SK-N-SH treated with all-trans-retinoic acid at 6 μM for 48 hours (cell line): ENCODE measurements at regions not wholly inside any gene's neighbourhood (a gene's known extent, or its start where the extent isn't known, plus 50 kb on each side); places are given as distances from the start of the nearest gene placed in this dataset.
A peak's percentile ranks its signal among the peaks of the same experiment; 100 is the strongest.

Source experiments
- ARNTL ChIP-seq: fragments of 450-650 bp; formaldehyde crosslinking; IDR thresholded peaks from 2 replicates; pipeline ENCODE4 v1.5.0; 2020; ENCODE audit warnings: low read depth, mild to moderate bottlenecking, moderate library complexity, borderline replicate concordance
- CSDC2 ChIP-seq: fragments of 250-450 bp; sonication (Bioruptor Pico); IDR thresholded peaks from 2 replicates; pipeline ENCODE4 v1.5.0; 2020; ENCODE audit warnings: mild to moderate bottlenecking, moderate library complexity
- ESRRG ChIP-seq: fragments of 250-450 bp; sonication (Bioruptor Pico); IDR thresholded peaks from 2 replicates; pipeline ENCODE4 v1.6.1; 2021; ENCODE audit warnings: mild to moderate bottlenecking
- PATZ1 ChIP-seq: fragments of 250-450 bp; sonication (Bioruptor Pico); IDR thresholded peaks from 2 replicates; pipeline ENCODE4 v1.8.0; 2020; ENCODE audit warnings: mild to moderate bottlenecking, moderate library complexity, borderline replicate concordance
- POU6F1 ChIP-seq: fragments of 250-450 bp; sonication (Bioruptor Pico); IDR thresholded peaks from 2 replicates; pipeline ENCODE4 v1.8.0; 2021; ENCODE audit warnings: low read depth, mild to moderate bottlenecking, moderate library complexity, borderline replicate concordance
- PPARA ChIP-seq: fragments of 250-450 bp; sonication (Bioruptor Pico); IDR thresholded peaks from 2 replicates; pipeline ENCODE4 v1.5.0; 2020; ENCODE audit warnings: mild to moderate bottlenecking, borderline replicate concordance
- SNAI2 ChIP-seq: fragments of 250-450 bp; sonication (Bioruptor Pico); IDR thresholded peaks from 2 replicates; pipeline ENCODE4 v1.5.0; 2020; ENCODE audit warnings: mild to moderate bottlenecking, moderate library complexity
- TCF4 ChIP-seq: fragments of 250-450 bp; sonication (Bioruptor Pico); IDR thresholded peaks from 2 replicates; pipeline ENCODE4 v1.8.0; 2021; ENCODE audit warnings: mild to moderate bottlenecking, moderate library complexity, borderline replicate concordance
- ZFP3 ChIP-seq: fragments of 250-450 bp; sonication (Bioruptor Pico); IDR thresholded peaks from 2 replicates; pipeline ENCODE4 v1.5.0; 2020; ENCODE audit warnings: mild to moderate bottlenecking, moderate library complexity
- ZFP30 ChIP-seq: fragments of 450-650 bp; formaldehyde crosslinking; IDR thresholded peaks from 2 replicates; pipeline ENCODE4 v1.5.0; 2022; ENCODE audit warnings: mild to moderate bottlenecking, moderate library complexity
- ZNF8 ChIP-seq: fragments of 450-650 bp; formaldehyde crosslinking; IDR thresholded peaks from 2 replicates; pipeline ENCODE4 v1.5.0; 2020; ENCODE audit warnings: mild to moderate bottlenecking, moderate library complexity
- TF ChIP-seq, protein P1 (sequence below): fragments of 250-450 bp; sonication (Bioruptor Pico); IDR thresholded peaks from 2 replicates; pipeline ENCODE4 v1.5.1; 2021; ENCODE audit warnings: mild to moderate bottlenecking, moderate library complexity
- TF ChIP-seq, protein P2 (sequence below): fragments of 250-450 bp; sonication (Bioruptor Pico); IDR thresholded peaks from 2 replicates; pipeline ENCODE4 v1.5.1; 2020; ENCODE audit warnings: low read depth, mild to moderate bottlenecking, moderate library complexity
- TF ChIP-seq, protein P3 (sequence below): fragments of 250-450 bp; sonication (Bioruptor Pico); IDR thresholded peaks from 2 replicates; pipeline ENCODE4 v1.5.0; 2020; ENCODE audit warnings: mild to moderate bottlenecking, moderate library complexity

DNA sequence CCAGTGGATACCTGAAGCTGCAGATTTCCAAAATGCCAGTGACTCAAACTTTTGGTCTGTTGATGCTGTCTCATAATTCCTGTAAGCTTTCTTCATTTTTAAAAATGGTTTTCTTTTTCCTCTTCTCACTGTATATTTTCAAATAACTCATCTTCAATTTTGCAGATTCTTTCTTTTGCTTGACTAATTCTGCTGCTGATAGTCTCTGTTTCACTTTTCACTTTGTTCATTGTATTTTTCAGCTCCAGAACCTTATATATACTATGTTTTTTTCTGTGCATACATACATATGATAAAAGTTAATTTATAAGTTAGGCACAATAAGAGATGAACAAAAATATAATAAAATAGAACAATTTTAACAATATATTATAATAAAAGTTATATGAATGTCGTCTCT, 237.7 kb upstream of the GPRIN3 start:
- TF ChIP-seq ZFP30 (CRISPR knock-in tag) (peak; percentile 53), ZFP3 (CRISPR knock-in tag) (no peak), POU6F1 (CRISPR knock-in tag) (no peak), ARNTL (no peak), SNAI2 (CRISPR knock-in tag) (no peak), TCF4 (CRISPR knock-in tag) (no peak), ZNF8 (no peak), CSDC2 (CRISPR knock-in tag) (no peak), ESRRG (no peak), PPARA (CRISPR knock-in tag) (no peak), PATZ1 (CRISPR knock-in tag) (no peak)
- TF ChIP-seq, protein P1, sequence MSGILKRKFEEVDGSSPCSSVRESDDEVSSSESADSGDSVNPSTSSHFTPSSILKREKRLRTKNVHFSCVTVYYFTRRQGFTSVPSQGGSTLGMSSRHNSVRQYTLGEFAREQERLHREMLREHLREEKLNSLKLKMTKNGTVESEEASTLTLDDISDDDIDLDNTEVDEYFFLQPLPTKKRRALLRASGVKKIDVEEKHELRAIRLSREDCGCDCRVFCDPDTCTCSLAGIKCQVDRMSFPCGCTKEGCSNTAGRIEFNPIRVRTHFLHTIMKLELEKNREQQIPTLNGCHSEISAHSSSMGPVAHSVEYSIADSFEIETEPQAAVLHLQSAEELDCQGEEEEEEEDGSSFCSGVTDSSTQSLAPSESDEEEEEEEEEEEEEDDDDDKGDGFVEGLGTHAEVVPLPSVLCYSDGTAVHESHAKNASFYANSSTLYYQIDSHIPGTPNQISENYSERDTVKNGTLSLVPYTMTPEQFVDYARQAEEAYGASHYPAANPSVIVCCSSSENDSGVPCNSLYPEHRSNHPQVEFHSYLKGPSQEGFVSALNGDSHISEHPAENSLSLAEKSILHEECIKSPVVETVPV: no peak
- TF ChIP-seq, protein P2, sequence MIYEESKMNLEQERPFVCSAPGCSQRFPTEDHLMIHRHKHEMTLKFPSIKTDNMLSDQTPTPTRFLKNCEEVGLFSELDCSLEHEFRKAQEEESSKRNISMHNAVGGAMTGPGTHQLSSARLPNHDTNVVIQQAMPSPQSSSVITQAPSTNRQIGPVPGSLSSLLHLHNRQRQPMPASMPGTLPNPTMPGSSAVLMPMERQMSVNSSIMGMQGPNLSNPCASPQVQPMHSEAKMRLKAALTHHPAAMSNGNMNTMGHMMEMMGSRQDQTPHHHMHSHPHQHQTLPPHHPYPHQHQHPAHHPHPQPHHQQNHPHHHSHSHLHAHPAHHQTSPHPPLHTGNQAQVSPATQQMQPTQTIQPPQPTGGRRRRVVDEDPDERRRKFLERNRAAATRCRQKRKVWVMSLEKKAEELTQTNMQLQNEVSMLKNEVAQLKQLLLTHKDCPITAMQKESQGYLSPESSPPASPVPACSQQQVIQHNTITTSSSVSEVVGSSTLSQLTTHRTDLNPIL (CRISPR knock-in tag): no peak
- TF ChIP-seq, protein P3, sequence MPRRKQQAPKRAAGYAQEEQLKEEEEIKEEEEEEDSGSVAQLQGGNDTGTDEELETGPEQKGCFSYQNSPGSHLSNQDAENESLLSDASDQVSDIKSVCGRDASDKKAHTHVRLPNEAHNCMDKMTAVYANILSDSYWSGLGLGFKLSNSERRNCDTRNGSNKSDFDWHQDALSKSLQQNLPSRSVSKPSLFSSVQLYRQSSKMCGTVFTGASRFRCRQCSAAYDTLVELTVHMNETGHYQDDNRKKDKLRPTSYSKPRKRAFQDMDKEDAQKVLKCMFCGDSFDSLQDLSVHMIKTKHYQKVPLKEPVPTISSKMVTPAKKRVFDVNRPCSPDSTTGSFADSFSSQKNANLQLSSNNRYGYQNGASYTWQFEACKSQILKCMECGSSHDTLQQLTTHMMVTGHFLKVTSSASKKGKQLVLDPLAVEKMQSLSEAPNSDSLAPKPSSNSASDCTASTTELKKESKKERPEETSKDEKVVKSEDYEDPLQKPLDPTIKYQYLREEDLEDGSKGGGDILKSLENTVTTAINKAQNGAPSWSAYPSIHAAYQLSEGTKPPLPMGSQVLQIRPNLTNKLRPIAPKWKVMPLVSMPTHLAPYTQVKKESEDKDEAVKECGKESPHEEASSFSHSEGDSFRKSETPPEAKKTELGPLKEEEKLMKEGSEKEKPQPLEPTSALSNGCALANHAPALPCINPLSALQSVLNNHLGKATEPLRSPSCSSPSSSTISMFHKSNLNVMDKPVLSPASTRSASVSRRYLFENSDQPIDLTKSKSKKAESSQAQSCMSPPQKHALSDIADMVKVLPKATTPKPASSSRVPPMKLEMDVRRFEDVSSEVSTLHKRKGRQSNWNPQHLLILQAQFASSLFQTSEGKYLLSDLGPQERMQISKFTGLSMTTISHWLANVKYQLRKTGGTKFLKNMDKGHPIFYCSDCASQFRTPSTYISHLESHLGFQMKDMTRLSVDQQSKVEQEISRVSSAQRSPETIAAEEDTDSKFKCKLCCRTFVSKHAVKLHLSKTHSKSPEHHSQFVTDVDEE (CRISPR knock-in tag): no peak
